ENCODE measurements at regions not wholly inside any gene's neighbourhood (a gene's known extent, or its start where the extent isn't known, plus 50 kb on each side); places are given as distances from the start of the nearest gene placed in this dataset.

DNA sequence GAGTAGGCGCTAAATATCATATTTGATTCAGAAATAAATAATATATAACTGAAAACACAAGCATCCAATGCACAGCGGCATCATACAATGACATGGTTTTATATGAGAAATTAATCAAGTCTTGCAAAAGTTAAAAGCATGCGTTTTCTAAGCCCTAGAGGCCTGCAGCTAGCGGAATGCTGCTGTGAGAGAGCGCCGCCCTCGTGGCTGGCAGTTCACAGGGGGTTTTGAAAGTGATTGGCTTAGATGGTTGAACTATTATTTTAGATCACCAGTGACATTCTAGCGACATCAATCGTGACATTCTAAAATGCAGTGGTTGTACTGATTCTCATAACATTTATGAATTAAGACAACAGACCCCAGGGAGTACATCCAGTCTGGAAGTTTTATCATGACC is 235.2 kb upstream of the MGMT start:
- FAIRE-seq, result no peak

GRCh38 chr10:129233351-129234148 is 233.5 kb upstream of the MGMT start:
- FAIRE-seq (no peak), DNase-seq (ENCODE audit: low spot score) (peak; percentile 21)

More for the DNA sequence above, 235.2 kb upstream of the MGMT start:
- no peak for DNase-seq (ENCODE audit: low spot score)

DNA sequence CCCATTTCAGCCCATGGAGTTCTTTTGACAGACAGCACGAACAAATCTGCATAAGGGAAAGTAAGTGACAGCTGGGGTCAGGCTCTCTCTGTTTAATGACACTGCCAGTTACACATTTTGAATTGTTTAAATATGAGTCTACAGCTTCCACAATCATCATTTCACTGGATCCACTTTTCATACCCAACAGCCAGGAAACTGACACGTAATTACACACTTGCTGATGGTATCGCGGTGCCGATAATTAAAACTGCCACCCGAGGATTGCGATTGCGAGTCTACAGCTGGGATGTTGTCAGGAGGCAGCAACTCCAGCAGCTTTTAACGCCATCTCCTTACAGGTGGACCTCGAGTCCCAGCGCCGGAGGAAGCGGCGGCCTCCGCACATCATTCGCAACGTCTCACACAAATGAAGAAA is 230.8 kb upstream of the MGMT start:
- FAIRE-seq, result no peak
- DNase-seq (ENCODE audit: low spot score), result no peak

- DNase-seq (ENCODE audit: low spot score) (no peak), FAIRE-seq (no peak)
Observed at GRCh38 chr10:129241461-129241860, 225.6 kb upstream of the MGMT start.

GRCh38 chr10:129244298-129244697 is 222.7 kb upstream of the MGMT start:
- no peak for FAIRE-seq

GRCh38 chr10:129244757-129245156 is 222.3 kb upstream of the MGMT start:
- FAIRE-seq (no peak), DNase-seq (ENCODE audit: low spot score) (no peak)

More at GRCh38 chr10:129244298-129244697, 222.7 kb upstream of the MGMT start:
- no peak for DNase-seq (ENCODE audit: low spot score)

DNA sequence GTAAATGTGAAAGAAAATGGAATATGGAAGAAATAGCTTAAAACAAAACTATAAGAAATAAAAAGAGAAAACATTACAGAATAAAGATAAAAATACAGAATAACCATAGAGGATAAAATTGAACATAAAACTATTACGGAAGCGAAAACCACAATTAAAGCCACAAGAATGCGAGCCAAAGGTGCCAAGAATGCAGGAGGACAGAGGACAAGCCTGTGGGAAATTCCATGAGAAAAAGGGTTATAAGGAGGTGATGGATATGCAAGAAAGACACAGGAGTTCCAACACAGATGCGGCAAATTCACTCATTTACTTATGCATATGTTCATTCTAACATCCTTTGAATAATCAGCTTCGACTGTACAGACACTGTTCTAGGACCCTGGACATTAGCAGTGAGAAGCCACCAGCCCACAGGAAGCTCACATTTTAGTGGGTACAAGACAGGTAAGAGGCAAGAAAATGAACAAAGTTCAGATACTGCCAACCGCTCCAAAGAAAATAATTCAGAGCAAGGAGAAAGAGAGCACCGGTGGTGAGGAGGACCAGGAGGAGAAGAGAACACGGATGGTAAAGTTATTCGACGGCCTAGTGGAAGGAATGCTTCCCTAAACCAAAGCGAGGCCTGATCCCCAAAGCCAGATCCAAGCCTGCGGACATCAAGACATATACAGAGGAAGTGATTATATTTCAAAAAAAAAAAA is 213.7 kb upstream of the MGMT start:
- DNase-seq (ENCODE audit: low spot score) (peak; percentile 48), FAIRE-seq (no peak)

GRCh38 chr10:129253865-129254179 is 213.2 kb upstream of the MGMT start:
- no peak for FAIRE-seq
- DNase-seq (ENCODE audit: low spot score), result no peak

DNA sequence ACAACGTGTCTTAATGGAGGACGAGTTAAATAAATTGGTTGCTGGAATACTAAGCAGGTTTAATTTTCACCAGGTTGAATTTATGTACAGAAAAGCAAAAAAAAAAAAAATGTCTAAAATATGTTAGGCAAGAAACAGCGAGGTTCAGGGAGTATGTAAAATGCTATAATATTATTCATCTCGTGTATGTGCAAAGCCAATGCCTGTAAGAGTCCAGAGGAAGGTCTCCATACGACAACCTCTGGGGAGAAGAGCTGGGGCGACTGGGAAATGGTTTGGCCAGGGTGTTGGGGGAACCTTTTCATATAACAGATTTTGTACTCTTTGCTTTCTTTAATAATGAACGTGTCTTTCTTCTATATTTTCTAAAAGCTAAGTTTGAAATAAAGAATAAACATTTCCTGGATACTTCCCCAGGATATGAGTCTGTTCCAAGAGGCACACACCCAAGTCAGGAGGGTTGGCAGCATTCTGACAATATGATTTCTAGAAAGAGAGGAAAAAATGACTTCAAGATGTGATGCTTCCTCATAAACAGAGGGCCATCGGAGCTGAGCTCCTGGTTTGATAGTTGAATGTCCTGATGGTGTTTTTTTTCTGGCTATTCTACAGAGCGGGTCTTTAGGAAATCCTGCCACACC is 208.6 kb upstream of the MGMT start:
- DNase-seq (ENCODE audit: low spot score) (no peak), FAIRE-seq (no peak)

- no peak for DNase-seq (ENCODE audit: low spot score)
- no peak for FAIRE-seq
Observed at GRCh38 chr10:129259128-129259815, 207.8 kb upstream of the MGMT start.

- FAIRE-seq, result no peak
Observed at GRCh38 chr10:129272176-129272575, 194.9 kb upstream of the MGMT start.

GRCh38 chr10:129272866-129273650 is 194.0 kb upstream of the MGMT start:
- FAIRE-seq, result no peak
- no peak for DNase-seq (ENCODE audit: low spot score)

More at GRCh38 chr10:129272176-129272575, 194.9 kb upstream of the MGMT start:
- no peak for DNase-seq (ENCODE audit: low spot score)

- no peak for DNase-seq (ENCODE audit: low spot score)
- FAIRE-seq, result no peak
Observed at GRCh38 chr10:129273860-129274259, 193.2 kb upstream of the MGMT start.

- FAIRE-seq, result no peak
- no peak for DNase-seq (ENCODE audit: low spot score)
Observed at GRCh38 chr10:129274748-129275474, 192.1 kb upstream of the MGMT start.

DNA sequence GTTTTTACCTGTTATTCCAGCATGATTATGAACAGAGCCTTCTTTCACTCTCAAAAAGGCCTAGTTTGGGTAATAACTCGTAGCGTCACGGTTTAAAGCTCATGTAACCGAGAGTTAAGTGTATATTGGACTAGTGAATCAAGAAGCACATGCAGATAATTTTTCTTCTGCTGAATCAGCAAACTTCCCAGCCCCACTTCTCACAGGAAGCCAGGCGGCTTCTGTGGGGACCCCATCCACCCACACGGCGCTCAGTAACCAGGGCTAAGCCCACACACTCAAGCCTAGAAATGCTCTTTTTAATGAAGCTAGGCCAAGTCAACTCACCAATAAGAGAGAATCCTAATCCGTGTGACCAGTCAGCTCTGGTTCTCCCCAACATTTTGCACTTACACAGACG is 191.2 kb upstream of the MGMT start:
- DNase-seq (ENCODE audit: low spot score) (no peak), FAIRE-seq (no peak)

- DNase-seq (ENCODE audit: low spot score) (peak; percentile 12), FAIRE-seq (no peak)
Observed at GRCh38 chr10:129277084-129277483, 190.0 kb upstream of the MGMT start.

GRCh38 chr10:129277841-129278240 is 189.2 kb upstream of the MGMT start:
- no peak for FAIRE-seq
- peak; percentile 85 for DNase-seq (ENCODE audit: low spot score)

- no peak for DNase-seq (ENCODE audit: low spot score)
- FAIRE-seq, result no peak
Observed at GRCh38 chr10:129278686-129279085, 188.4 kb upstream of the MGMT start.

- DNase-seq (ENCODE audit: low spot score) (no peak), FAIRE-seq (no peak)
Observed at GRCh38 chr10:129279446-129280154, 187.4 kb upstream of the MGMT start.

GRCh38 chr10:129280155-129280502 is 186.9 kb upstream of the MGMT start:
- FAIRE-seq (no peak), DNase-seq (ENCODE audit: low spot score) (no peak)

Measured in urothelium cell line (cell line).